ENCODE measurements at regions not wholly inside any gene's neighbourhood (a gene's known extent, or its start where the extent isn't known, plus 50 kb on each side); places are given as distances from the start of the nearest gene placed in this dataset.

- DNase-seq (ENCODE audit: low read depth in 1 of 2, low spot score in 1 of 2): no peak
- no peaks in the 10 kb centered on the region for H3K9me3 ChIP-seq (ENCODE audit: low read depth)
- no peaks in the 10 kb centered on the region for H3K4me1 ChIP-seq (ENCODE audit: low read depth)
- no peak overlapping the region for H3K27ac ChIP-seq
- TF ChIP-seq CTCF (IDR thresholded peaks at IDR 0.05; ENCODE audit: low read depth, low read length): no peak
- H3K4me3 ChIP-seq: no peak overlapping the region
- no peaks in the 10 kb centered on the region for H3K36me3 ChIP-seq
- H3K27me3 ChIP-seq: no peaks in the 10 kb centered on the region
These were observed 1501.8 kb downstream of the AACS start for GRCh38 chr12:126567016-126567415.

- Histone ChIP-seq H3K4me3 (no peak overlapping the region), H3K36me3 (no peaks in the 10 kb centered on the region), H3K4me1 (ENCODE audit: low read depth) (no peaks in the 10 kb centered on the region), H3K27me3 (no peaks in the 10 kb centered on the region), H3K27ac (no peak overlapping the region), H3K9me3 (ENCODE audit: low read depth) (no peaks in the 10 kb centered on the region)
- DNase-seq (ENCODE audit: low read depth in 1 of 2, low spot score in 1 of 2): no peak
- no peak for TF ChIP-seq CTCF (IDR thresholded peaks at IDR 0.05; ENCODE audit: low read depth, low read length)
These were observed 1504.5 kb downstream of the AACS start for GRCh38 chr12:126569706-126570105.

GRCh38 chr12:126570566-126570965 lies 1505.3 kb downstream of the AACS start:
- Histone ChIP-seq H3K27me3 (no peaks in the 10 kb centered on the region), H3K4me1 (ENCODE audit: low read depth) (no peaks in the 10 kb centered on the region), H3K4me3 (no peak overlapping the region), H3K27ac (no peak overlapping the region), H3K36me3 (no peaks in the 10 kb centered on the region), H3K9me3 (ENCODE audit: low read depth) (no peaks in the 10 kb centered on the region)
- no peak for DNase-seq (ENCODE audit: low read depth in 1 of 2, low spot score in 1 of 2)
- TF ChIP-seq CTCF (IDR thresholded peaks at IDR 0.05; ENCODE audit: low read depth, low read length): no peak

GRCh38 chr12:126572170-126572569 lies 1506.9 kb downstream of the AACS start:
- Histone ChIP-seq H3K9me3 (ENCODE audit: low read depth) (no peaks in the 10 kb centered on the region), H3K27ac (no peak overlapping the region), H3K4me1 (ENCODE audit: low read depth) (no peaks in the 10 kb centered on the region), H3K27me3 (no peaks in the 10 kb centered on the region), H3K36me3 (no peaks in the 10 kb centered on the region), H3K4me3 (no peak overlapping the region)
- no peak for TF ChIP-seq CTCF (IDR thresholded peaks at IDR 0.05; ENCODE audit: low read depth, low read length)
- DNase-seq (ENCODE audit: low read depth in 1 of 2, low spot score in 1 of 2): no peak

GRCh38 chr12:126581655-126582054 lies 1516.4 kb downstream of the AACS start:
- no peaks in the 10 kb centered on the region for H3K36me3 ChIP-seq
- TF ChIP-seq CTCF (IDR thresholded peaks at IDR 0.05; ENCODE audit: low read depth, low read length): no peak
- no peak overlapping the region for H3K4me3 ChIP-seq
- no peaks in the 10 kb centered on the region for H3K9me3 ChIP-seq (ENCODE audit: low read depth)
- H3K27me3 ChIP-seq: no peaks in the 10 kb centered on the region
- no peak overlapping the region for H3K27ac ChIP-seq
- H3K4me1 ChIP-seq (ENCODE audit: low read depth): no peaks in the 10 kb centered on the region
- DNase-seq (ENCODE audit: low read depth in 1 of 2, low spot score in 1 of 2): no peak

GRCh38 chr12:126582231-126582630 lies 1517.0 kb downstream of the AACS start:
- Histone ChIP-seq H3K36me3 (no peaks in the 10 kb centered on the region), H3K4me3 (no peak overlapping the region), H3K27me3 (no peaks in the 10 kb centered on the region), H3K4me1 (ENCODE audit: low read depth) (no peaks in the 10 kb centered on the region), H3K9me3 (ENCODE audit: low read depth) (no peaks in the 10 kb centered on the region), H3K27ac (no peak overlapping the region)
- no peak for DNase-seq (ENCODE audit: low read depth in 1 of 2, low spot score in 1 of 2)
- no peak for TF ChIP-seq CTCF (IDR thresholded peaks at IDR 0.05; ENCODE audit: low read depth, low read length)
